ENCODE measurements at regions not wholly inside any gene's neighbourhood (a gene's known extent, or its start where the extent isn't known, plus 50 kb on each side); places are given as distances from the start of the nearest gene placed in this dataset.
"Not testable (repeated sequence)": the region's sequence is repeated elsewhere in the genome, so short reads cannot be mapped to it uniquely, and the experiment has no call there.

DNA sequence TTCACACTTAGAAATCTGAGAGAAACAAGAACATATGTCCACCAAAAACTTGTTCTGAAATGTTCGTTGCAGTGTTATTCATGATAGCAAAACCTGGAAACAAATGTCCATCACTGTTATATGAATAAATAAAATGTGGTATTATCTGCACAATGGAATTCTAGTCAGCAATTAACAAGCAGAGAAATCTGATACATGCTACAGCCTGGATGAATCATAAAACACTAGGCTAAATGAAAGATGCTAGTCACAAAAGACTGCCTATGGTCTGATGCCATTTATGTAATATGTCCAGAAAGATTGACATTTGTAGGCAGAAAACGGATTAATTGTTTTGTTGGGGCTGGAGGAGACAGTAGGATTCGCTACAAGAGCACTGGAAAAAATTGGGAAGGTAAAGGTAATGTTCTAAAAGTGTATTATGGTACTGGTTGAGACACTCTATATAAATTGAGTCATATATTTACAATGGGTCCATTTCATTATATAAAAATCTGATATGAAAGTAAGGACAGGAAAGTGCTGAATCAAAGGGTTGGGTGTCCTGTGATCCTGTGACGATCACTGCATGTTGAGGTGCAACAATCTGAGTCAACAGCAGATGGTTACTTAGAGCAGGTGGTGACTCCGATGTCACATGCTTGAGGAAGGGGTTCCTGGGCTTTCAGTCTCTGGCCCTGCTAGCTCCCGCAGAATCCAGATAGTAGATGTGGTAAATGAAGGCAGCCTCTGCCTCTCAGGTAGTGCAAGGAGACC lies 102.1 kb upstream of the NBPF4 start:
- H3K27me3 Mint-ChIP-seq (ENCODE audit: low read depth), result peaks cover 14% of the 10 kb centered on the region
- no peak overlapping the region for H3K27ac Mint-ChIP-seq (ENCODE audit: unreplicated experiment)
- no peak for DNase-seq (ENCODE audit: low spot score)
- H3K4me3 Mint-ChIP-seq (ENCODE audit: unreplicated experiment), result no peak overlapping the region
- H3K9me3 Mint-ChIP-seq (ENCODE audit: low read depth), result peaks cover 5% of the 10 kb centered on the region
- no peaks in the 10 kb centered on the region for H3K36me3 Mint-ChIP-seq (ENCODE audit: low read depth)
- no peaks in the 10 kb centered on the region for H3K4me1 Mint-ChIP-seq (ENCODE audit: low read depth)
- TF ChIP-seq, protein P1, sequence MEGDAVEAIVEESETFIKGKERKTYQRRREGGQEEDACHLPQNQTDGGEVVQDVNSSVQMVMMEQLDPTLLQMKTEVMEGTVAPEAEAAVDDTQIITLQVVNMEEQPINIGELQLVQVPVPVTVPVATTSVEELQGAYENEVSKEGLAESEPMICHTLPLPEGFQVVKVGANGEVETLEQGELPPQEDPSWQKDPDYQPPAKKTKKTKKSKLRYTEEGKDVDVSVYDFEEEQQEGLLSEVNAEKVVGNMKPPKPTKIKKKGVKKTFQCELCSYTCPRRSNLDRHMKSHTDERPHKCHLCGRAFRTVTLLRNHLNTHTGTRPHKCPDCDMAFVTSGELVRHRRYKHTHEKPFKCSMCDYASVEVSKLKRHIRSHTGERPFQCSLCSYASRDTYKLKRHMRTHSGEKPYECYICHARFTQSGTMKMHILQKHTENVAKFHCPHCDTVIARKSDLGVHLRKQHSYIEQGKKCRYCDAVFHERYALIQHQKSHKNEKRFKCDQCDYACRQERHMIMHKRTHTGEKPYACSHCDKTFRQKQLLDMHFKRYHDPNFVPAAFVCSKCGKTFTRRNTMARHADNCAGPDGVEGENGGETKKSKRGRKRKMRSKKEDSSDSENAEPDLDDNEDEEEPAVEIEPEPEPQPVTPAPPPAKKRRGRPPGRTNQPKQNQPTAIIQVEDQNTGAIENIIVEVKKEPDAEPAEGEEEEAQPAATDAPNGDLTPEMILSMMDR (IDR thresholded peaks at IDR 0.05), result no peak

DNA sequence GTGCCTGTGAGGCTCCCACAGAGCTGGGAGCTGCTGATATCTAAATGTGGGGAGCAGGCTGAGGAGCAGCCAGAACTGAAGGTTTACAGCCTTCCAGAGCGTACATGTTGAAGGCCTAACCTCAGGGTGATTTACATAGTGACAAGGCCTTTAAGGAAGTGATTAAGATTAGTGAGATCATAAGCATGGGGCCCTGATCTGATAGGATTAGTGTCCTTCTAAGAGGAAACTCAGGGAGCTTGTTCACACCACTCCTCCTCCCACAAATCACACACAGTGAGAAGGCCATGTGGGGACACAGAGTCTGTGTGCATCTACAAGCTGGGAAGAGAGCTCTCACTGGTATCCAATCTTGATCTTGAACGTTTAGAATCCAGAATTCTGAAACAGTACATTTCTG lies 92.3 kb upstream of the NBPF6 start:
- peaks cover 2% of the 10 kb centered on the region for H3K36me3 Mint-ChIP-seq (ENCODE audit: low read depth)
- DNase-seq (ENCODE audit: low spot score), result no peak
- no peak overlapping the region for H3K4me3 Mint-ChIP-seq (ENCODE audit: unreplicated experiment)
- peaks cover 5% of the 10 kb centered on the region for H3K4me1 Mint-ChIP-seq (ENCODE audit: low read depth)
- H3K27me3 Mint-ChIP-seq (ENCODE audit: low read depth), result peaks cover 2% of the 10 kb centered on the region
- no peak overlapping the region for H3K27ac Mint-ChIP-seq (ENCODE audit: unreplicated experiment)
- peaks cover 27% of the 10 kb centered on the region for H3K9me3 Mint-ChIP-seq (ENCODE audit: low read depth)
- TF ChIP-seq, protein P1 (IDR thresholded peaks at IDR 0.05), result no peak

DNA sequence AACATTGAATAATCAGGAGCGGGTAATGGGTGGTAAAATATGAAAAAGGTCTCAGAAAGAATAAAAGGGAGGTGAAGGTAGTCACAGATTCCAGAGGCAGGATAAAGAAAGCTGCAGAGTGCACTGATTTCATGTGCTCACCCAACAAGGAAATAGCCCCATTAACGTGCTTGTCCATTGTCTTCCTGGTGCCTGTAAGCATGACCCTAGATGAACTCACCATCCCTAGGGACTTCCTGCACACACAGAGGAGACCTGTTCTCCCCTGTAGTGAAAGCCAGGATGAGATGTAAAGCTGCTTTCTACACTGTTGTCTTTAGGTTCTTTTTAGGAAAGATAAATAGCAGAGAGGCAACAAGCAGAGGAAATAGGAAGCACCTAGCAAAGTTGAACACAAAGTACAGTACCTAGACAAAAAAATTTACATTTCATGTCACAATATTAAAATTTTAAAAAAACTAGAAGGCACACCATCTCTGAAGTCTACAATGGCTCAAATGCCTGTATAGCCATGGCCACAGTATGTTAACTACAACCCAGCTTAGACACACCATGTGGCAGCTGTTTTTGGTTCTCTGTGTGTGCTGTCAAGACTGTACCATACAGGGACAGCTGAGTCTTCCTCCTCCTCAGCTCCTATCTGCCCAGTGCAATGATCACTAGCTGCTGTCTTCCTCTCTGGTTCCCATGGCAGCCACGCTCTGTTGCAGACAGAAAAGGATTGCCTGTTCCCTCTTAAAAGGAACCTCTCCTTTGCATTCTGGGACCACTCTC lies 69.9 kb upstream of the NBPF6 start:
- H3K9me3 Mint-ChIP-seq (ENCODE audit: low read depth); H3K4me3 Mint-ChIP-seq (ENCODE audit: unreplicated experiment); DNase-seq (ENCODE audit: low spot score); H3K4me1 Mint-ChIP-seq (ENCODE audit: low read depth); H3K36me3 Mint-ChIP-seq (ENCODE audit: low read depth); H3K27ac Mint-ChIP-seq (ENCODE audit: unreplicated experiment); H3K27me3 Mint-ChIP-seq (ENCODE audit: low read depth): not testable (repeated sequence)

All from chondrocyte (in vitro differentiated cells).